Fibroblast of skin of scalp (primary cell): ENCODE measurements at regions not wholly inside any gene's neighbourhood (a gene's known extent, or its start where the extent isn't known, plus 50 kb on each side); places are given as distances from the start of the nearest gene placed in this dataset.
"Not testable (repeated sequence)": the region's sequence is repeated elsewhere in the genome, so short reads cannot be mapped to it uniquely, and the experiment has no call there.

Source experiments
- DNase-seq: peaks from one replicate; pipeline ENCODE4 v3.0.0-alpha.2; 2013

GRCh38 chr14:76264384-76264783 is 111.6 kb upstream of the ESRRB start:
- no peak for DNase-seq

- peak; percentile 20 for DNase-seq
These were observed 108.5 kb upstream of the ESRRB start for GRCh38 chr14:76267322-76268046.

GRCh38 chr14:76268047-76268431 is 107.9 kb upstream of the ESRRB start:
- DNase-seq = no peak

- no peak for DNase-seq
These were observed 107.2 kb upstream of the ESRRB start for GRCh38 chr14:76268700-76269099.

GRCh38 chr14:76271041-76271755 is 104.7 kb upstream of the ESRRB start:
- DNase-seq = no peak

- no peak for DNase-seq
These were observed 103.6 kb upstream of the ESRRB start for GRCh38 chr14:76272349-76272748.

- no peak for DNase-seq
These were observed 103.2 kb upstream of the ESRRB start for GRCh38 chr14:76272774-76273173.

GRCh38 chr14:76273346-76273745 is 102.6 kb upstream of the ESRRB start:
- DNase-seq = no peak

GRCh38 chr14:76274324-76274723 is 101.6 kb upstream of the ESRRB start:
- no peak for DNase-seq

GRCh38 chr14:76277586-76278130 is 98.3 kb upstream of the ESRRB start:
- DNase-seq = no peak

GRCh38 chr14:76280221-76280620 is 95.7 kb upstream of the ESRRB start:
- DNase-seq = no peak

GRCh38 chr14:76282581-76282980 is 93.4 kb upstream of the ESRRB start:
- DNase-seq = no peak

- no peak for DNase-seq
These were observed 88.9 kb upstream of the ESRRB start for GRCh38 chr14:76287063-76287462.

- no peak for DNase-seq
These were observed 86.7 kb upstream of the ESRRB start for GRCh38 chr14:76289276-76289675.

- no peak for DNase-seq
These were observed 83.4 kb upstream of the ESRRB start for GRCh38 chr14:76292561-76292960.

- DNase-seq = no peak
These were observed 82.7 kb upstream of the ESRRB start for GRCh38 chr14:76293221-76293620.

GRCh38 chr14:76293923-76294322 is 82.0 kb upstream of the ESRRB start:
- DNase-seq = no peak

GRCh38 chr14:76294876-76295275 is 81.1 kb upstream of the ESRRB start:
- no peak for DNase-seq

GRCh38 chr14:76298896-76299295 is 77.0 kb upstream of the ESRRB start:
- no peak for DNase-seq

- DNase-seq = not testable (repeated sequence)
These were observed 72.7 kb upstream of the ESRRB start for GRCh38 chr14:76303188-76303587.

- DNase-seq = no peak
These were observed 71.2 kb upstream of the ESRRB start for GRCh38 chr14:76304536-76305267.

- no peak for DNase-seq
These were observed 70.6 kb upstream of the ESRRB start for GRCh38 chr14:76305268-76305826.

- no peak for DNase-seq
These were observed 69.8 kb upstream of the ESRRB start for GRCh38 chr14:76306131-76306530.
